CMK (cell line): ENCODE measurements at regions not wholly inside any gene's neighbourhood (a gene's known extent, or its start where the extent isn't known, plus 50 kb on each side); places are given as distances from the start of the nearest gene placed in this dataset.

ENCODE experiments used
- DNase-seq: peaks from one replicate; pipeline ENCODE4 v3.0.0-alpha.2; 2010; ENCODE audit warnings: low read depth

DNA sequence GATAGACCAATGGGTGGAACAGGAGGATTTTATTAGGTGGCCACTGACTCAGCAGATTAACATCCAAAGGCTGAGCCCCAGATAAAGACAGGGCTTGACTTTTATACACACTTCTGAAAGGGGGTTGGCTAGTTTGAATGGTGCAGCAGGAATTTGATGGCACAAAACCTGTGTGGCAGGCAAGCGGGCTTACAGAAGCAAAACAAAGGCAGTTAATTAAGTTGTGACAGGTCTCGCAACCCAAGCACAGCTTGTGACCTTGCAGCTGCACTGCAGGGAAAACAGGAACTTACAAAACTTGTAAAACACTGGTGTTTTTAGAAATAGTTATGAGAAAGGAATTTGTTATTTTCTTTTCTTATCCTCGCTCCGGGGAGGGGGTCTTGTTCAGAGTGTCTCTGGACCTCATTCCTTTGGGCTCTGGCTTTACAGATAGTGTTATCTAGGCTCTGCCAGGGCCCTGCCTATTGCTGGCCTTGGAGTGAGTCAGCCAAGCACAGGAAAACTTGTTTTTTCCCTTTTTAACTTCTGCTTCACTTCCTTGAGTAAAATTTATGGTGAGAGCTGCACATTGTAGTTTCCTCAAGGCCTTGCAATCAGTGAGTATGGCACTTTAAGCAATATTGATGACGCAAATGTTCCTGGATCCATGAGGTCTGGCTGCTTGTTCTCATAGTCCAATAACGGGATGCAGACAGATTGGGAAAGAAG lies 457.1 kb downstream of the TGIF2LY start:
- peak; percentile 9 for DNase-seq
